ENCODE measurements at regions not wholly inside any gene's neighbourhood (a gene's known extent, or its start where the extent isn't known, plus 50 kb on each side); places are given as distances from the start of the nearest gene placed in this dataset.

DNA sequence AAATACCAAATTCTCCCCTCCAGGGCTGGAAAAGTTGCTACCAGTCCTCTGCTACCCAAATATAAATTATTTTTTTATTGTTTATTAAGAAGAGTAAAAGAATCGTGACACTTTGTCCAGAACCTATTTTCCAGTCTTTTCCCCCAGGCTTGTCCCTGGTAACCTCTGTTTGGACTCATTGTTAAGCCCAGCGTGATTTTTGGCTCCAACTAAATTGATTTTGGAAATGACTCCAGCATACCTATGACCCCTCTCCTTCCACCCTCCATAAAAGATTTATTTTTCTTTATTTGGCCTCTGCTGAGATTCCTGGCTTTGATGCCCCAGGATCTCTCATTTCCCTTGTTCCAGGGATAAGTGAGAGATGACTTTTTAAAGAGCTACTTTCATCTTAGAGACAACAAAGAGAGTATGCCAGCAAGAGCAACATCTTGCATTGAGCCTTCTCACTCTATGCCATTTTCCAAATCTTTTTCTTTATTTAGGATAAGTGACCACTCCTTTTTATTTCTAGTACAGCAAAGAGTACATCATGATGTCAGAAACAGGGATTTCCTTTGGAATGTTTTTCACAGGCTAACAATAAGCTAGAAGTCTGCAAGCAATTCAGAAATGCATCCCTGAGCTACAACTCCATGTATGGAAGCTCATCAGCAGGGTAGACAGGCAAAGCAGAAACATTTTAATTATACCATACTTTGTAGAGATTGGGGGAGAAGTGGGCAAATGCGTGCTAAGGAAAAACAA is 75.8 kb downstream of the DAD1 start:
- peak overlapping the region in 19 of 21 experiments; percentile 9 to 84 (median 38) for H3K27ac ChIP-seq
- H3K4me3 ChIP-seq = no peak overlapping the region

DNA sequence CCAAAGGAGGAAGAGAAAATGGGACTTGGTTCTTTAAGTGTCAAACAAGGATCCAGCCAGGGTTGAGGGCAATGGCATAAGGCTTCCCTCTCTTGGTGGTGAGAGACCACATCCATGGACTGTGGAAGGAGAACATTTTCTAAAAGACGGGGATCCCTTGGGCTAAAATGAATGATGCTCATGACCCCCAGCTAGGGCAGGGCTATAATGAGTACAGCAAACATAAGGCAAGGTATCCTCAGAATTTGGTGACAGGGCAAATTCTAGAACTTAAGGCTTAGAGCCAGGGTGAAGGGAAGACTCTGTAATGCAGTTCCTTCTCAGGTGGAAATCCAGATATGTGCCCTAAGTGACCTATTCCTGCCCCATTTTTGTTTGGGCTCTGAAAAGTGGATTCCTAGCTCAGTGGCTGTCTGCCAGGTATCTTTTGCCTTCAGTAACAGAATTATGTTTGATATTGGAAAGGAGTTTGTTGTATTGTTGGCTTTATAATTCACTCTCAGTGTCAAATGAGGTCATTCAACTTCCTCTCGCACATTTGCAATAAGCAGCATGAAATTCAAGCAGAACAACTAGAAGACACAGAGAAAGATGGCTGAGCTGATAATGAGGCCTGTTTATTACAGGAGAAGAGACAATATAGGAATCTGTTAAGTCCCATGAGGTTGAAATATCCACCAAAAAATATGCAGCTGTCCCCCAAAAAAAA is 76.8 kb downstream of the DAD1 start:
- H3K4me3 ChIP-seq = no peak overlapping the region
- H3K27ac ChIP-seq = peak overlapping the region in 14 of 21 experiments; percentile 18 to 84 (median 42)

- no peak overlapping the region for H3K4me3 ChIP-seq
- H3K27ac ChIP-seq = peak overlapping the region in 10 of 21 experiments; percentile 6 to 84 (median 53)
Measured at GRCh38 chr14:22510527-22511110, 78.4 kb downstream of the DAD1 start.

- Histone ChIP-seq H3K27ac (peak overlapping the region in 11 of 21 experiments; percentile 6 to 84 (median 60)), H3K4me3 (no peak overlapping the region)
Measured at GRCh38 chr14:22509751-22510300, 79.2 kb downstream of the DAD1 start.

- peak overlapping the region in 10 of 21 experiments; percentile 4 to 84 (median 61) for H3K27ac ChIP-seq
- H3K4me3 ChIP-seq = no peak overlapping the region
Measured at GRCh38 chr14:22509036-22509709, 79.9 kb downstream of the DAD1 start.

GRCh38 chr14:22508662-22509035 is 80.4 kb downstream of the DAD1 start:
- Histone ChIP-seq H3K27ac (peak overlapping the region in 9 of 21 experiments; percentile 4 to 84 (median 60)), H3K4me3 (no peak overlapping the region)

DNA sequence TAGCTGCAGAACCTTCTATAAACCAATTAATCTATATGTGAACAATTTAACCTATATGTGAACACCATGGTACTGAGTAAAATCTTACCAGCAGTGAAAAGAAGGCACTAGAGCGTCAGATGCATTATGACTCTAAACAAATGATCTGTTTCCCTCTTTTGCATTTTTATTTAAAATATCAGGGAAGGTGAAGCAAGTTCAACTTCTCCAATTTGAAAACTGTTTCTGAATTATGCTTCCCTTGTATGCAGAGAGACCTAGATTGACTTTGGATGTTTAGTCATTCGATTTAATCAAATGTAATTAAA is 80.9 kb downstream of the DAD1 start:
- Histone ChIP-seq H3K4me3 (no peak overlapping the region), H3K27ac (peak overlapping the region in 7 of 21 experiments; percentile 58 to 84 (median 63))

GRCh38 chr14:22506778-22507351 is 82.2 kb downstream of the DAD1 start:
- peak overlapping the region in 8 of 21 experiments; percentile 7 to 84 (median 71) for H3K27ac ChIP-seq

DNA sequence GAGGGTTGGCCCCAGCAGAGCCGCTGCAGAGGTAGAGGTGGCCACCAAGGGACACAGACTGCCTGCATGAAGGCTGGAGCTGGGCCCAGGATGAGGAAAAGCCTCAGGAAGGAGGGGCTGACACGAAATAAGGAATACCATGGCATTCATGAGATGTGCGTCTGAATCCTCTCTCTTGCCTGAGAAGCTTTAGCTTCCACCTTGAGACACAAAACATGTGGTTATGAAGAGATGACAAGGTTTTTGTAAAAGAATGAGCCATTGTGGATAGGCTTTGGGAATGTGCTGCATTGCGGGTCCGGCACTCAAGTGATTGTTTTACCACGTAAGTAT is 82.7 kb downstream of the DAD1 start:
- H3K4me3 ChIP-seq = no peak overlapping the region
- H3K27ac ChIP-seq = peak overlapping the region in 10 of 21 experiments; percentile 20 to 84 (median 66)

More at GRCh38 chr14:22506778-22507351, 82.2 kb downstream of the DAD1 start:
- H3K4me3 ChIP-seq = no peak overlapping the region

DNA sequence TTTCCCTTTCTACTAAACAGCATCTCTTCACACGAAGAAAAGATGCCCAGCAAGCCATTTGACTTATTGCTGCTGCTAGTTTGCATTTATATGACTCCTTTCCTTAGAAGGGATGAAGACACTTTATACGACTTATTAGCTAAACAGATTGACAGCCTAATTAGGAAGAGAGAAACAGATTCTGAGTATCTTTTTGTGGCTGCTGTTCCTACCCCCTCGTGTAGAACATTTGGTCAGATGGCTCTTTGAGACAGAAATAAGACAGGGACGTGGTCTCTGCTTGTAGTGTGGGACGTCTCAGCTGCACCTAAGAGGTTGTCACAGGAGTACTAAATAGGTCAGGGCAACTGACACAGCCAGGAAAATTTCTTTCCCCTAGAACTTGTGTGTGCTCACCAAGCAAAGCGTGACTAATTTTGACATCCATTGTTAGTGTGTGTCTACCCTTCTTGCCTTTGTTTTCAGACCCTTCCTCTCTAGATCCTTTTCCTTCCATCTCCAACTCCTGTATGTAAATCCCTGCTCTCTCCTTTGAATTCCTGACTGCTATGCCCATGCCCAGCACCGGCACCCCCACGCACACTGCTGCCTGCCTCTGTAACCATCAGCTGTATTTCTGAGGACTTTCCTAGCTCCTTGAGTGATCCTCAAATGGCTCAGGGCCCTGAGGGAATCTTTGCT is 83.2 kb downstream of the DAD1 start:
- Histone ChIP-seq H3K4me3 (no peak overlapping the region), H3K27ac (peak overlapping the region in 11 of 21 experiments; percentile 20 to 84 (median 63))

- Histone ChIP-seq H3K4me3 (no peak overlapping the region), H3K27ac (peak overlapping the region in 8 of 21 experiments; percentile 46 to 84 (median 71))
Measured at GRCh38 chr14:22505309-22505696, 83.7 kb downstream of the DAD1 start.

- Histone ChIP-seq H3K4me3 (peak overlapping the region in 2 of 7 experiments; percentile 12 to 21), H3K27ac (peak overlapping the region in 14 of 21 experiments; percentile 11 to 84 (median 64))
Measured at GRCh38 chr14:22502551-22502950, 86.5 kb downstream of the DAD1 start.

DNA sequence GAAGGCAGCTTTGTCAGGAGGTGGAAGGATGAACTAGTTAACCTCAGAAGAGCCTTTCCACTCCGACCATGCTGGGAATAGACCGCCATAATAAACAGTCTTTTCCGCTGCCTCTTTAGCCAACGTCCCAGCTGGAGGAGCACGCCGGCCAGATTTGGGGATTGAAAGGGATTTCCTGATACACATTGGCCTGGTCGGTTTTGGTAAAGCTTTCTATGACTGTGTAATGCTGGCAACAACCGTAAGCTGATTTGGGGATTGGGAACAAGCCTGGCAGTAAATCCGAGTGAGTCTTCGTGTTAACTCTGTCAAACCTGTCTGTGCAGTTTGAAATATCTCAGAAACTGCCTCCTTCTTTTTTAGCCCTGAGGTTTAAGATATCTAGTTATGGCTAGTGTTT is 87.0 kb downstream of the DAD1 start:
- H3K27ac ChIP-seq = peak overlapping the region in 15 of 21 experiments; percentile 4 to 84 (median 60)
- peak overlapping the region in 2 of 7 experiments; percentile 12 to 21 for H3K4me3 ChIP-seq

GRCh38 chr14:22500954-22501726 is 87.9 kb downstream of the DAD1 start:
- peak overlapping the region in 2 of 7 experiments; percentile 8 to 12 for H3K4me3 ChIP-seq

DNA sequence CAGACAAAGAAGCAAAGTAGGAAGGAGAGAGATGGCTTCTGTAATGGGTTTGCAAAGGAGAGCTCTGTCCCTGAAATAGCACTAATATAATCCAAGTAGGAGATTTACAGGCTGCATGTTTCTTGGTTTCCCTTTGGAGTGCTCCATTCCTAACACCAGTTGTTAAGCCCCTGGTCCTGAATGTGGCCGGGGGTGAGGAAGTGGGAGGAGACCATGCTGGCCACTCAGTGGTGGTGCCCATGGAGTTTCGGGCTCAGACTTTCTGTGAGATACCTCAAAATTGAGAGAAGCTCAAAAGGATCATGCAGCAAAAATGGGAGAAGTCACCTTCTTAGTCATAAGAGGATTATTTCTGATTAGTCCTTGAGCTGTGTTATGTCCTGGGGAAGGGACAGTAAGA is 88.5 kb downstream of the DAD1 start:
- Histone ChIP-seq H3K4me3 (peak overlapping the region in 1 of 7 experiments; percentile 8), H3K27ac (peak overlapping the region in 9 of 21 experiments; percentile 1 to 84 (median 55))

More at GRCh38 chr14:22500954-22501726, 87.9 kb downstream of the DAD1 start:
- peak overlapping the region in 14 of 21 experiments; percentile 1 to 84 (median 64) for H3K27ac ChIP-seq

- peak overlapping the region in 1 of 7 experiments; percentile 0 for H3K4me3 ChIP-seq
- H3K27ac ChIP-seq = peak overlapping the region in 8 of 21 experiments; percentile 34 to 84 (median 62)
Measured at GRCh38 chr14:22497671-22498093, 91.3 kb downstream of the DAD1 start.

DNA sequence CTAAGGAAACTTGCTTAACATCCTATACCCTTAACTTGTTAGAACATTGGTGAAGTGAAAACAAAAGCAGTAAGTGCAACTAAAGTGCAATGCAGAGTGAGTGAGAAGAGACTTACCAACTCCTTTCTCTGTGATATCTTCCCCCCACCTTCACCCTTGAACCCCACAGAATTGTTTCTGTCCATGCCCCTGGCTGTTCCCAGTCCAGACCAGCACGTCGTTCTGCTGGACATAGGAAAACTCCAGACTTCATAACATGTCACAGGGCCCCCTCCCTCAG is 91.9 kb downstream of the DAD1 start:
- H3K4me3 ChIP-seq = peak overlapping the region in 1 of 7 experiments; percentile 5
- peak overlapping the region in 8 of 21 experiments; percentile 34 to 84 (median 62) for H3K27ac ChIP-seq
